K562 (cell line): ENCODE measurements at regions not wholly inside any gene's neighbourhood (a gene's known extent, or its start where the extent isn't known, plus 50 kb on each side); places are given as distances from the start of the nearest gene placed in this dataset.

Experiments used
- ATAC-seq: fragments of 200-7000 bp; cut with Tn5 transposase; 3 replicates; pipeline ENCODE4 v1.9.1; 2020; ENCODE audit warnings: moderate library complexity
- BruUV-seq: library from RNA; stranded (reverse); fragments of 400-500 nt; replicated peaks from 2 replicates; lab custom pipeline; 2021; lab: Mats Ljungman, UMichigan
- CTCF ChIA-PET: fragments of 300-600 bp; formaldehyde crosslinking; extraction: SDS; loops from one replicate; lab custom pipeline; 2021; ENCODE audit warnings: low intra/inter-chr PET ratio; lab: Yijun Ruan, JAX
- POLR2A ChIA-PET: fragments of 300-600, 350-650 bp; sonication (Branson Sonifier 250); formaldehyde crosslinking; extraction: SDS; loops from one replicate; lab custom pipeline; 2021; ENCODE audit warnings: antibody characterized with exemption, inconsistent platforms; lab: Yijun Ruan, JAX
- DNase-seq, 4 experiments: peaks; one replicate each; pipeline versions ENCODE4 v3.0.0 to v3.0.0-alpha.2; 2011 to 2018; ENCODE audit warnings: low spot score in 3 of 4, mixed read lengths in 3 of 4; ENCODE audit errors: extremely low read depth in 1 of 4
- FAIRE-seq: peaks from 2 replicates; lab custom pipeline; 2011; peaks lifted over from hg19 to GRCh38; lab: Jason Lieb, UNC
- H2AFZ ChIP-seq: 2 replicates; pipeline ENCODE4 v1.6.0; 2011; ENCODE audit warnings: low read depth, low read length, control low read depth, inconsistent platforms
- H3K27ac ChIP-seq: fragments of 200-600 bp; 3 replicates; pipeline ENCODE4 v1.8.0; 2011; ENCODE audit warnings: low read depth, mild to moderate bottlenecking, control low read depth, inconsistent platforms, low read length, moderate library complexity, mixed read lengths; ENCODE audit errors: extremely low read depth
- H3K27me3 ChIP-seq, 2 experiments: fragments of 300-600 bp in 1 of 2; 2 replicates in 1 of 2; 3 replicates in 1 of 2; pipeline versions ENCODE4 v1.6.0 to v1.8.0; 2011; ENCODE audit warnings: inconsistent platforms in 2 of 2, low read length in 2 of 2, mild to moderate bottlenecking in 1 of 2, mixed read lengths in 1 of 2, moderate library complexity in 1 of 2; ENCODE audit not compliant: control insufficient read depth in 2 of 2, insufficient read depth in 2 of 2
- H3K36me3 ChIP-seq: fragments of 300-600 bp; 3 replicates; pipeline ENCODE4 v1.8.0; 2011; ENCODE audit warnings: mild to moderate bottlenecking, low read length, inconsistent platforms; ENCODE audit not compliant: control insufficient read depth, insufficient read depth
- H3K4me1 ChIP-seq, 2 experiments: fragments of 200-600 bp in 1 of 2; replicated peaks in 1 of 2; 2 replicates in 1 of 2; 3 replicates in 1 of 2; pipeline versions ENCODE4 v1.5.1 to v1.8.0; 2011; ENCODE audit warnings: inconsistent platforms in 2 of 2, low read length in 2 of 2, mild to moderate bottlenecking in 1 of 2, mixed read lengths in 1 of 2, moderate library complexity in 1 of 2; ENCODE audit not compliant: control insufficient read depth in 2 of 2, insufficient read depth in 2 of 2
- H3K4me2 ChIP-seq: 2 replicates; pipeline ENCODE4 v1.6.1; 2011; ENCODE audit warnings: low read length, control low read depth, inconsistent platforms, mixed read lengths; ENCODE audit not compliant: insufficient read depth
- H3K4me3 ChIP-seq: fragments of 200-600 bp; sonication (generic), shearing (Covaris generic); 2 replicates; pipeline ENCODE4 v1.5.1; 2016; ENCODE audit warnings: control low read depth, inconsistent platforms
- H3K79me2 ChIP-seq: fragments of 200-600 bp; 3 replicates; pipeline ENCODE4 v1.8.0; 2011; ENCODE audit warnings: low read length, inconsistent platforms; ENCODE audit not compliant: control insufficient read depth, insufficient read depth
- H3K9ac ChIP-seq, 2 experiments: 2 replicates each; pipeline versions ENCODE4 v1.6.0 to v1.6.1; 2011; ENCODE audit warnings: low read depth in 2 of 2, low read length in 2 of 2, control low read depth in 1 of 2, inconsistent platforms in 1 of 2, mild to moderate bottlenecking in 1 of 2, mixed read lengths in 1 of 2; ENCODE audit not compliant: insufficient read depth in 1 of 2
- H3K9me1 ChIP-seq: one replicate; pipeline ENCODE4 v1.6.0; 2011; ENCODE audit warnings: inconsistent platforms, mild to moderate bottlenecking, low read length, moderate library complexity; ENCODE audit not compliant: control insufficient read depth, insufficient read depth
- H3K9me3 ChIP-seq: replicated peaks from 2 replicates; pipeline ENCODE4 v1.5.1; 2011; ENCODE audit warnings: low read depth, low read length, inconsistent platforms; ENCODE audit not compliant: control insufficient read depth, insufficient read depth
- H4K20me1 ChIP-seq: replicated peaks from 2 replicates; pipeline ENCODE4 v1.6.1; 2011; ENCODE audit warnings: low read length, inconsistent platforms, mixed read lengths; ENCODE audit not compliant: control insufficient read depth, insufficient read depth
- ATF3 ChIP-seq, 2 experiments: fragments of 450-650 bp in 1 of 2; sonication (generic) in 1 of 2; formaldehyde crosslinking in 1 of 2; IDR thresholded peaks in 1 of 2; conservative IDR thresholded peaks in 1 of 2; 2 replicates each; pipeline versions ENCODE4 v1.6.1 to v1.8.1; 2016 to 2023; ENCODE audit warnings: mild to moderate bottlenecking in 2 of 2, moderate library complexity in 2 of 2, inconsistent platforms in 1 of 2, missing genetic modification reagents in 1 of 2
- KLF13 ChIP-seq: fragments of 450-650 bp; IDR thresholded peaks from 2 replicates; pipeline ENCODE4 v1.6.1; 2016; ENCODE audit warnings: missing genetic modification characterization, low read depth, mild to moderate bottlenecking, missing compliant biosample characterization, moderate library complexity, borderline replicate concordance
- LARP7 ChIP-seq: fragments of 450-650 bp; IDR thresholded peaks from 2 replicates; pipeline ENCODE4 v1.6.1; 2016
- MEF2D ChIP-seq: conservative IDR thresholded peaks from 2 replicates; pipeline ENCODE4 v1.6.1; 2016; ENCODE audit warnings: low read depth, missing genetic modification characterization, missing compliant biosample characterization
- NCOR1 ChIP-seq: fragments of 450-650 bp; IDR thresholded peaks from 2 replicates; pipeline ENCODE4 v1.6.1; 2016; ENCODE audit warnings: mild to moderate bottlenecking, moderate library complexity
- NFXL1 ChIP-seq: fragments of 450-650 bp; formaldehyde crosslinking; IDR thresholded peaks from 2 replicates; pipeline ENCODE4 v1.4.0; 2021; ENCODE audit warnings: mild to moderate bottlenecking
- NR3C1 ChIP-seq: sonication (generic); formaldehyde crosslinking; IDR thresholded peaks from 2 replicates; pipeline ENCODE4 v1.8.1; 2022; ENCODE audit warnings: missing genetic modification reagents
- PML ChIP-seq: IDR thresholded peaks from 2 replicates; pipeline ENCODE4 v1.6.1; 2012; ENCODE audit warnings: low read length, inconsistent platforms
- PPARD ChIP-seq: fragments of 250-450 bp; sonication (Bioruptor Pico); IDR thresholded peaks from 2 replicates; pipeline ENCODE4 v1.8.0; 2022; ENCODE audit warnings: inconsistent platforms, mild to moderate bottlenecking, moderate library complexity
- PURB ChIP-seq: sonication (generic); formaldehyde crosslinking; IDR thresholded peaks from 2 replicates; pipeline ENCODE4 v1.9.0; 2021; ENCODE audit warnings: low read depth, mild to moderate bottlenecking, missing genetic modification reagents
- SMC3 ChIP-seq: conservative IDR thresholded peaks from 2 replicates; pipeline ENCODE4 v1.6.1; 2011; ENCODE audit warnings: low read depth, low read length, improper control_type of control experiment; ENCODE audit not compliant: insufficient read depth
- THRAP3 ChIP-seq: fragments of 450-650 bp; IDR thresholded peaks from 2 replicates; pipeline ENCODE4 v1.6.1; 2016; ENCODE audit warnings: mild to moderate bottlenecking, inconsistent platforms, borderline replicate concordance
- ZKSCAN3 ChIP-seq: fragments of 250-450 bp; sonication (Bioruptor Pico); IDR thresholded peaks from 2 replicates; pipeline ENCODE4 v1.4.0; 2020
- ZNF639 ChIP-seq, 2 experiments: fragments of 200-800 bp in 1 of 2; sonication (Bioruptor generic) in 1 of 2; sonication (generic) in 1 of 2; formaldehyde crosslinking in 1 of 2; IDR thresholded peaks in 1 of 2; conservative IDR thresholded peaks in 1 of 2; 2 replicates each; pipeline versions ENCODE4 v1.5.0 to v1.6.1; 2016 to 2020; ENCODE audit warnings: missing compliant biosample characterization in 1 of 2, missing genetic modification characterization in 1 of 2, missing genetic modification reagents in 1 of 2
- WGBS: fragments of 100-300 bp; shearing (Covaris generic); methylation state at CpG from one replicate; pipeline ENCODE4 v1.1.6; 2016; ENCODE audit warnings: low coverage, mixed read lengths; ENCODE audit not compliant: insufficient coverage; ENCODE audit errors: missing lambda C conversion rate; 5-methylcytosine and 5-hydroxymethylcytosine counted together
- in situ Hi-C: fragments of 300-500 bp; cut with MboI; formaldehyde crosslinking; loops from 4 replicates; pipeline ENCODE4 v1.15.0; 2018; ENCODE audit warnings: inconsistent platforms, mixed read lengths
- intact Hi-C: fragments of 100-400 bp; cut with micrococcal nuclease; formaldehyde crosslinking; loops from 2 replicates; pipeline ENCODE4 v1.14.2; 2022

- Histone ChIP-seq H3K9me3 (no peaks in the 10 kb centered on the region), H3K36me3 (no peaks in the 10 kb centered on the region), H3K4me2 (no peak overlapping the region), H3K27ac (no peak overlapping the region), H3K4me3 (no peak overlapping the region), H3K9me1 (no peaks in the 10 kb centered on the region), H2AFZ (no peak overlapping the region), H3K79me2 (no peaks in the 10 kb centered on the region), H4K20me1 (no peaks in the 10 kb centered on the region), H3K27me3 (no peaks in the 10 kb centered on the region), H3K9ac (no peak overlapping the region), H3K4me1 (no peaks in the 10 kb centered on the region)
- TF ChIP-seq PML = no peak
- no peak for TF ChIP-seq SMC3
- no peak for TF ChIP-seq PPARD (CRISPR knock-in tag)
- TF ChIP-seq THRAP3 = no peak
- no peak for TF ChIP-seq ATF3 (IDR thresholded peaks at IDR 0.05)
- TF ChIP-seq ATF3 (CRISPR knock-in tag; conservative IDR thresholded peaks at IDR 0.05) = no peak
- TF ChIP-seq ZKSCAN3 (CRISPR knock-in tag) = no peak
- TF ChIP-seq KLF13 (tag) = no peak
- no peak for TF ChIP-seq ZNF639 (CRISPR knock-in tag; conservative IDR thresholded peaks at IDR 0.05 in 1 of 2, IDR thresholded peaks at IDR 0.05 in 1 of 2)
- no peak for TF ChIP-seq MEF2D (tag)
- TF ChIP-seq PURB = no peak
- no peak for TF ChIP-seq LARP7
- no peak for TF ChIP-seq NCOR1
- TF ChIP-seq NFXL1 (CRISPR knock-in tag) = no peak
- no peak for TF ChIP-seq NR3C1 (CRISPR knock-in tag)
- no peak for ATAC-seq
- WGBS = 0% methylated on average over 9 of the region's 10 CpGs
- intact Hi-C loops = no loop called here
- in situ Hi-C loops = loop anchor here (5.0 kb wide), 1 partner anchor 316 kb away; no protein-coding TSS in a partner anchor
- DNase-seq = no peak
- POLR2A ChIA-PET = no interaction called here
- BruUV-seq = no TSS peak
- CTCF ChIA-PET = no interaction called here
- no peak for FAIRE-seq
Observed at GRCh38 chr16:54636221-54636793, 294.4 kb upstream of the IRX5 start.
